Spleen (tissue), 7 donors: ENCODE measurements at regions not wholly inside any gene's neighbourhood (a gene's known extent, or its start where the extent isn't known, plus 50 kb on each side); places are given as distances from the start of the nearest gene placed in this dataset.

Experiments
- POLR2A ChIP-seq, 3 donors: fragments of 450-650 bp; IDR thresholded peaks; one replicate each; pipeline ENCODE4 v1.5.1; 2017; ENCODE audit warnings: antibody characterized with exemption in 3 of 3, mild to moderate bottlenecking in 1 of 3
- POLR2AphosphoS5 ChIP-seq, 3 donors: sonication (generic); formaldehyde crosslinking; IDR thresholded peaks; one replicate each; pipeline ENCODE4 v1.5.1; 2017; ENCODE audit warnings: antibody characterized with exemption in 3 of 3
- TF ChIP-seq, protein P1 (sequence below), 11 experiments: fragments of 200-600 bp in 7 of 11; fragments of 450-650 bp in 4 of 11; sonication (generic) in 4 of 11; IDR thresholded peaks in 8 of 11; conservative IDR thresholded peaks in 3 of 11; 1 replicate in 7 of 11; 2 replicates in 4 of 11; pipeline versions ENCODE4 v1.4.0 to v1.8.0; 2016 to 2021; ENCODE audit warnings: antibody characterized with exemption in 11 of 11, inconsistent platforms in 4 of 11, mild to moderate bottlenecking in 1 of 11
- donor health status: DM: no; HTN: no; CAD: no; lungs with moderate emphysema.
- donor health status: DM: no; HTN: no; CAD: no.
- donor health status: DM: no; HTN: no; CAD: no.

- TF ChIP-seq, protein P1, sequence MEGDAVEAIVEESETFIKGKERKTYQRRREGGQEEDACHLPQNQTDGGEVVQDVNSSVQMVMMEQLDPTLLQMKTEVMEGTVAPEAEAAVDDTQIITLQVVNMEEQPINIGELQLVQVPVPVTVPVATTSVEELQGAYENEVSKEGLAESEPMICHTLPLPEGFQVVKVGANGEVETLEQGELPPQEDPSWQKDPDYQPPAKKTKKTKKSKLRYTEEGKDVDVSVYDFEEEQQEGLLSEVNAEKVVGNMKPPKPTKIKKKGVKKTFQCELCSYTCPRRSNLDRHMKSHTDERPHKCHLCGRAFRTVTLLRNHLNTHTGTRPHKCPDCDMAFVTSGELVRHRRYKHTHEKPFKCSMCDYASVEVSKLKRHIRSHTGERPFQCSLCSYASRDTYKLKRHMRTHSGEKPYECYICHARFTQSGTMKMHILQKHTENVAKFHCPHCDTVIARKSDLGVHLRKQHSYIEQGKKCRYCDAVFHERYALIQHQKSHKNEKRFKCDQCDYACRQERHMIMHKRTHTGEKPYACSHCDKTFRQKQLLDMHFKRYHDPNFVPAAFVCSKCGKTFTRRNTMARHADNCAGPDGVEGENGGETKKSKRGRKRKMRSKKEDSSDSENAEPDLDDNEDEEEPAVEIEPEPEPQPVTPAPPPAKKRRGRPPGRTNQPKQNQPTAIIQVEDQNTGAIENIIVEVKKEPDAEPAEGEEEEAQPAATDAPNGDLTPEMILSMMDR (IDR thresholded peaks at IDR 0.05 in 8 of 11, conservative IDR thresholded peaks at IDR 0.05 in 3 of 11), result no peak
- TF ChIP-seq POLR2A (IDR thresholded peaks at IDR 0.05) (no peak), POLR2AphosphoS5 (IDR thresholded peaks at IDR 0.05) (no peak)
Observed at GRCh38 chr11:31997955-31998354, 92.9 kb upstream of the RCN1 start.
